ENCODE measurements at regions not wholly inside any gene's neighbourhood (a gene's known extent, or its start where the extent isn't known, plus 50 kb on each side); places are given as distances from the start of the nearest gene placed in this dataset.

GRCh38 chr6:4531406-4531805 is 244.8 kb upstream of the CDYL start:
- no peak for TF ChIP-seq CTCF (IDR thresholded peaks at IDR 0.05)
- TF ChIP-seq POLR2A (IDR thresholded peaks at IDR 0.05) = no peak
- no peak for TF ChIP-seq POLR2AphosphoS5 (IDR thresholded peaks at IDR 0.05)
- TF ChIP-seq EP300 (IDR thresholded peaks at IDR 0.05) = no peak
